ENCODE measurements at regions not wholly inside any gene's neighbourhood (a gene's known extent, or its start where the extent isn't known, plus 50 kb on each side); places are given as distances from the start of the nearest gene placed in this dataset.

DNA sequence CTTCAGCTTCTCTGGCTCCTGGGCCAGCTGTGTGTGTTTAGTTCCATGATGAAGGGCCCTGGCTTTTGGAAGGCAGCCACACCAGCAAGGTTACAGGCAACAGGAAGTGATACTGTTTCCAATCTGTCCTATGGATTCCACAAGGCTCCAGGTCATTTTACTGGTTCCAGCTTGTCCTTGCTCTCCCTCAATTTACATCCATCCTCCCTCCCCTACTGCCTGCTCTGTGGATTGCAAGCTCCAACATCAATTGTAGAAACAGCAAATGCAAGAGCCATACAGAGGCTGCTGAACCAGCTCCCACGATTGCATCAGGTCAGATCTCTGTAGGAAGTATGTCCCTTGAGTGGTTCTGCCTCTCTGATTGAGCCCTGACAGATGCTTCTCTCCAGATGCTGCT is 409.8 kb downstream of the NTRK2 start:
- ChIA-PET CTCF (ENCODE audit: low intra/inter-chr PET ratio) (no interaction called here), POLR2A (no interaction called here)
- 0% methylated on average over 1 of the region's 1 CpG for WGBS (ENCODE audit: insufficient coverage, low coverage, missing lambda C conversion rate)
- no peaks in the 10 kb centered on the region for H3K36me3 ChIP-seq (ENCODE audit: control insufficient read depth, insufficient read depth, low read length)
- H3K4me2 ChIP-seq (ENCODE audit: insufficient read depth, low read length): no peak overlapping the region
- in situ Hi-C loops (cut with MboI) (no loop called here), intact Hi-C loops (cut with micrococcal nuclease) (no loop called here)
- DNase-seq (ENCODE audit: extremely low read depth in 1 of 4, low spot score in 3 of 4) (no peak), ATAC-seq (no peak), FAIRE-seq (no peak)
- no peaks in the 10 kb centered on the region for H3K27me3 ChIP-seq (ENCODE audit: control insufficient read depth in 2 of 2, insufficient read depth in 2 of 2, low read length in 2 of 2)
- no peaks in the 10 kb centered on the region for H3K9me1 ChIP-seq (ENCODE audit: control insufficient read depth, insufficient read depth, low read length)
- H3K4me3 ChIP-seq: no peak overlapping the region
- H4K20me1 ChIP-seq (replicated peaks; ENCODE audit: control insufficient read depth, insufficient read depth, low read length): no peaks in the 10 kb centered on the region
- no peaks in the 10 kb centered on the region for H3K79me2 ChIP-seq (ENCODE audit: control insufficient read depth, insufficient read depth, low read length)
- no peaks in the 10 kb centered on the region for H3K4me1 ChIP-seq (replicated peaks in 1 of 2; ENCODE audit: control insufficient read depth in 2 of 2, insufficient read depth in 2 of 2, low read length in 2 of 2)
- BruUV-seq (replicated peaks): no TSS peak
- no peak overlapping the region for H3K9ac ChIP-seq (ENCODE audit: insufficient read depth in 1 of 2, low read depth in 2 of 2, low read length in 2 of 2)
- H3K9me3 ChIP-seq (replicated peaks; ENCODE audit: control insufficient read depth, insufficient read depth, low read depth, low read length): no peaks in the 10 kb centered on the region
- H3K27ac ChIP-seq (ENCODE audit: extremely low read depth, low read depth, low read length): no peak overlapping the region
- no peak overlapping the region for H2AFZ ChIP-seq (ENCODE audit: low read depth, low read length)
- TF ChIP-seq ZNF146 (CRISPR knock-in tag; IDR thresholded peaks at IDR 0.05; ENCODE audit: unreplicated experiment): no peak
- no peak for TF ChIP-seq ARID2 (IDR thresholded peaks at IDR 0.05)
- TF ChIP-seq, protein P1, sequence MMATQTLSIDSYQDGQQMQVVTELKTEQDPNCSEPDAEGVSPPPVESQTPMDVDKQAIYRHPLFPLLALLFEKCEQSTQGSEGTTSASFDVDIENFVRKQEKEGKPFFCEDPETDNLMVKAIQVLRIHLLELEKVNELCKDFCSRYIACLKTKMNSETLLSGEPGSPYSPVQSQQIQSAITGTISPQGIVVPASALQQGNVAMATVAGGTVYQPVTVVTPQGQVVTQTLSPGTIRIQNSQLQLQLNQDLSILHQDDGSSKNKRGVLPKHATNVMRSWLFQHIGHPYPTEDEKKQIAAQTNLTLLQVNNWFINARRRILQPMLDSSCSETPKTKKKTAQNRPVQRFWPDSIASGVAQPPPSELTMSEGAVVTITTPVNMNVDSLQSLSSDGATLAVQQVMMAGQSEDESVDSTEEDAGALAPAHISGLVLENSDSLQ (IDR thresholded peaks at IDR 0.05): no peak
- TF ChIP-seq COPS2 (conservative IDR thresholded peaks at IDR 0.05): no peak
- no peak for TF ChIP-seq ZNF41 (CRISPR knock-in tag; conservative IDR thresholded peaks at IDR 0.05)
- TF ChIP-seq, protein P2, sequence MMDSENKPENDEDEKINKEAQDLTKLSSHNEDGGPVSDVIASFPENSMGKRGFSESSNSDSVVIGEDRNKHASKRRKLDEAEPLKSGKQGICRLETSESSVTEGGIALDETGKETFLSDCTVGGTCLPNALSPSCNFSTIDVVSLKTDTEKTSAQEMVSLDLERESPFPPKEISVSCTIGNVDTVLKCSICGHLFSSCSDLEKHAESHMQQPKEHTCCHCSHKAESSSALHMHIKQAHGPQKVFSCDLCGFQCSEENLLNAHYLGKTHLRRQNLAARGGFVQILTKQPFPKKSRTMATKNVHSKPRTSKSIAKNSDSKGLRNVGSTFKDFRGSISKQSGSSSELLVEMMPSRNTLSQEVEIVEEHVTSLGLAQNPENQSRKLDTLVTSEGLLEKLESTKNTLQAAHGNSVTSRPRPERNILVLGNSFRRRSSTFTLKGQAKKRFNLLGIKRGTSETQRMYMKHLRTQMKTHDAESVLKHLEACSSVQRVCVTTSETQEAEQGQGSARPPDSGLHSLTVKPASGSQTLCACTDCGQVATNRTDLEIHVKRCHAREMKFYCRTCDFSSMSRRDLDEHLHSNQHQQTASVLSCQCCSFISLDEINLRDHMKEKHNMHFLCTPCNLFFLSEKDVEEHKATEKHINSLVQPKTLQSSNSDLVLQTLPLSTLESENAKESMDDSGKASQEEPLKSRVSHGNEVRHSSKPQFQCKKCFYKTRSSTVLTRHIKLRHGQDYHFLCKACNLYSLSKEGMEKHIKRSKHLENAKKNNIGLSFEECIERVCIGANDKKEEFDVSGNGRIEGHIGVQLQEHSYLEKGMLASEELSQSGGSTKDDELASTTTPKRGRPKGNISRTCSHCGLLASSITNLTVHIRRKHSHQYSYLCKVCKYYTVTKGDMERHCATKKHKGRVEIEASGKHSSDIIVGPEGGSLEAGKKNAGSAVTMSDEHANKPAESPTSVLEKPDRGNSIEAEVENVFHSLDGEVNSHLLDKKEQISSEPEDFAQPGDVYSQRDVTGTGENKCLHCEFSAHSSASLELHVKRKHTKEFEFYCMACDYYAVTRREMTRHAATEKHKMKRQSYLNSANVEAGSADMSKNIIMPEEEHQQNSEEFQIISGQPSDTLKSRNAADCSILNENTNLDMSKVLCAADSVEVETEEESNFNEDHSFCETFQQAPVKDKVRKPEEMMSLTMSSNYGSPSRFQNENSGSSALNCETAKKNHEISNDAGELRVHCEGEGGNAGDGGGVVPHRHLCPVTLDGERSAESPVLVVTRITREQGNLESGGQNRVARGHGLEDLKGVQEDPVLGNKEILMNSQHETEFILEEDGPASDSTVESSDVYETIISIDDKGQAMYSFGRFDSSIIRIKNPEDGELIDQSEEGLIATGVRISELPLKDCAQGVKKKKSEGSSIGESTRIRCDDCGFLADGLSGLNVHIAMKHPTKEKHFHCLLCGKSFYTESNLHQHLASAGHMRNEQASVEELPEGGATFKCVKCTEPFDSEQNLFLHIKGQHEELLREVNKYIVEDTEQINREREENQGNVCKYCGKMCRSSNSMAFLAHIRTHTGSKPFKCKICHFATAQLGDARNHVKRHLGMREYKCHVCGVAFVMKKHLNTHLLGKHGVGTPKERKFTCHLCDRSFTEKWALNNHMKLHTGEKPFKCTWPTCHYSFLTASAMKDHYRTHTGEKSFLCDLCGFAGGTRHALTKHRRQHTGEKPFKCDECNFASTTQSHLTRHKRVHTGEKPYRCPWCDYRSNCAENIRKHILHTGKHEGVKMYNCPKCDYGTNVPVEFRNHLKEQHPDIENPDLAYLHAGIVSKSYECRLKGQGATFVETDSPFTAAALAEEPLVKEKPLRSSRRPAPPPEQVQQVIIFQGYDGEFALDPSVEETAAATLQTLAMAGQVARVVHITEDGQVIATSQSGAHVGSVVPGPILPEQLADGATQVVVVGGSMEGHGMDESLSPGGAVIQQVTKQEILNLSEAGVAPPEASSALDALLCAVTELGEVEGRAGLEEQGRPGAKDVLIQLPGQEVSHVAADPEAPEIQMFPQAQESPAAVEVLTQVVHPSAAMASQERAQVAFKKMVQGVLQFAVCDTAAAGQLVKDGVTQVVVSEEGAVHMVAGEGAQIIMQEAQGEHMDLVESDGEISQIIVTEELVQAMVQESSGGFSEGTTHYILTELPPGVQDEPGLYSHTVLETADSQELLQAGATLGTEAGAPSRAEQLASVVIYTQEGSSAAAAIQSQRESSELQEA (IDR thresholded peaks at IDR 0.05; ENCODE audit: low read depth): no peak
- TF ChIP-seq THRAP3 (IDR thresholded peaks at IDR 0.05; ENCODE audit: borderline replicate concordance): no peak
- TF ChIP-seq SMARCA5 (IDR thresholded peaks at IDR 0.05): no peak
- TF ChIP-seq, protein P3, sequence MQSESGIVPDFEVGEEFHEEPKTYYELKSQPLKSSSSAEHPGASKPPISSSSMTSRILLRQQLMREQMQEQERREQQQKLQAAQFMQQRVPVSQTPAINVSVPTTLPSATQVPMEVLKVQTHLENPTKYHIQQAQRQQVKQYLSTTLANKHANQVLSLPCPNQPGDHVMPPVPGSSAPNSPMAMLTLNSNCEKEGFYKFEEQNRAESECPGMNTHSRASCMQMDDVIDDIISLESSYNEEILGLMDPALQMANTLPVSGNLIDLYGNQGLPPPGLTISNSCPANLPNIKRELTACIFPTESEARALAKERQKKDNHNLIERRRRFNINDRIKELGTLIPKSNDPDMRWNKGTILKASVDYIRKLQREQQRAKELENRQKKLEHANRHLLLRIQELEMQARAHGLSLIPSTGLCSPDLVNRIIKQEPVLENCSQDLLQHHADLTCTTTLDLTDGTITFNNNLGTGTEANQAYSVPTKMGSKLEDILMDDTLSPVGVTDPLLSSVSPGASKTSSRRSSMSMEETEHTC (IDR thresholded peaks at IDR 0.05): no peak
- no peak for TF ChIP-seq RUNX1 (IDR thresholded peaks at IDR 0.05; ENCODE audit: low read depth)
- TF ChIP-seq, protein P4, sequence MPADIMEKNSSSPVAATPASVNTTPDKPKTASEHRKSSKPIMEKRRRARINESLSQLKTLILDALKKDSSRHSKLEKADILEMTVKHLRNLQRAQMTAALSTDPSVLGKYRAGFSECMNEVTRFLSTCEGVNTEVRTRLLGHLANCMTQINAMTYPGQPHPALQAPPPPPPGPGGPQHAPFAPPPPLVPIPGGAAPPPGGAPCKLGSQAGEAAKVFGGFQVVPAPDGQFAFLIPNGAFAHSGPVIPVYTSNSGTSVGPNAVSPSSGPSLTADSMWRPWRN (IDR thresholded peaks at IDR 0.05; ENCODE audit: low read depth): no peak
- no peak for TF ChIP-seq LEF1 (IDR thresholded peaks at IDR 0.05)
- no peak for TF ChIP-seq NR1H2 (CRISPR knock-in tag; IDR thresholded peaks at IDR 0.05)
- no peak for TF ChIP-seq SMAD1 (IDR thresholded peaks at IDR 0.05; ENCODE audit: low read depth, low read length, partially characterized antibody)
- no peak for TF ChIP-seq ZNF696 (CRISPR knock-in tag; conservative IDR thresholded peaks at IDR 0.05)
